Left ventricle myocardium inferior (tissue), 1 donor: ENCODE measurements at regions not wholly inside any gene's neighbourhood (a gene's known extent, or its start where the extent isn't known, plus 50 kb on each side); places are given as distances from the start of the nearest gene placed in this dataset.

Experiments used
- DNase-seq: peaks from one replicate; pipeline ENCODE4 v3.0.0-alpha.2; 2020
- H3K27ac ChIP-seq: fragments of 200-600 bp; replicated peaks from 2 replicates; pipeline ENCODE4 v1.8.0; 2021
- H3K27me3 ChIP-seq: fragments of 200-600 bp; 2 replicates; pipeline ENCODE4 v1.8.0; 2021; ENCODE audit warnings: low read depth
- H3K36me3 ChIP-seq: fragments of 200-600 bp; 2 replicates; pipeline ENCODE4 v1.8.0; 2021
- H3K4me1 ChIP-seq: fragments of 200-600 bp; 2 replicates; pipeline ENCODE4 v1.8.0; 2021
- H3K4me3 ChIP-seq: fragments of 200-600 bp; 2 replicates; pipeline ENCODE4 v1.8.0; 2021; ENCODE audit warnings: mild to moderate bottlenecking, moderate library complexity
- H3K9me3 ChIP-seq: fragments of 200-600 bp; replicated peaks from 2 replicates; pipeline ENCODE4 v1.8.0; 2021
- CTCF ChIP-seq: fragments of 200-600 bp; IDR thresholded peaks from 2 replicates; pipeline ENCODE4 v1.8.0; 2021; ENCODE audit warnings: antibody characterized with exemption, mild to moderate bottlenecking, borderline replicate concordance
- intact Hi-C: fragments of 100-400 bp; cut with micrococcal nuclease; formaldehyde crosslinking; loops from one replicate; pipeline ENCODE4 v1.11.0; 2022
- donor health status: DM: no; HTN: yes; CAD: no; lungs with severe emphysema.

- Histone ChIP-seq H3K27ac (no peak overlapping the region), H3K27me3 (peaks cover 9% of the 10 kb centered on the region), H3K4me3 (no peak overlapping the region), H3K9me3 (no peaks in the 10 kb centered on the region), H3K4me1 (no peaks in the 10 kb centered on the region), H3K36me3 (no peaks in the 10 kb centered on the region)
- TF ChIP-seq CTCF = no peak
- intact Hi-C loops = no loop called here
- DNase-seq = no peak
Measured at GRCh38 chr5:110082863-110083262, 393.1 kb downstream of the MAN2A1 start.

- peaks cover 9% of the 10 kb centered on the region for H3K27me3 ChIP-seq
- H3K36me3 ChIP-seq = no peaks in the 10 kb centered on the region
- no peak overlapping the region for H3K4me3 ChIP-seq
- no peak for TF ChIP-seq CTCF
- no peak overlapping the region for H3K27ac ChIP-seq
- H3K4me1 ChIP-seq = no peaks in the 10 kb centered on the region
- intact Hi-C loops = no loop called here
- DNase-seq = no peak
- no peaks in the 10 kb centered on the region for H3K9me3 ChIP-seq
Measured at GRCh38 chr5:110085826-110086225, 396.1 kb downstream of the MAN2A1 start.

- Histone ChIP-seq H3K9me3 (no peaks in the 10 kb centered on the region), H3K4me3 (no peak overlapping the region), H3K27ac (no peak overlapping the region), H3K36me3 (no peaks in the 10 kb centered on the region), H3K4me1 (no peaks in the 10 kb centered on the region), H3K27me3 (peaks cover 9% of the 10 kb centered on the region)
- DNase-seq = no peak
- intact Hi-C loops = no loop called here
- TF ChIP-seq CTCF = no peak
Measured at GRCh38 chr5:110086658-110087388, 397.1 kb downstream of the MAN2A1 start.

GRCh38 chr5:110087829-110088228 is 398.1 kb downstream of the MAN2A1 start:
- intact Hi-C loops = no loop called here
- no peak overlapping the region for H3K27ac ChIP-seq
- DNase-seq = no peak

GRCh38 chr5:110088676-110089436 is 399.1 kb downstream of the MAN2A1 start:
- peaks cover 9% of the 10 kb centered on the region for H3K27me3 ChIP-seq
- no peak overlapping the region for H3K27ac ChIP-seq
- no peaks in the 10 kb centered on the region for H3K4me1 ChIP-seq
- no peak for DNase-seq
- intact Hi-C loops = no loop called here
- H3K9me3 ChIP-seq = no peaks in the 10 kb centered on the region
- H3K36me3 ChIP-seq = no peaks in the 10 kb centered on the region
- no peak overlapping the region for H3K4me3 ChIP-seq
- TF ChIP-seq CTCF = no peak

More at GRCh38 chr5:110087829-110088228, 398.1 kb downstream of the MAN2A1 start:
- Histone ChIP-seq H3K4me1 (no peaks in the 10 kb centered on the region), H3K4me3 (no peak overlapping the region), H3K9me3 (no peaks in the 10 kb centered on the region), H3K27me3 (peaks cover 9% of the 10 kb centered on the region), H3K36me3 (no peaks in the 10 kb centered on the region)
- TF ChIP-seq CTCF = no peak
